Thyroid gland (tissue), 4 donors: ENCODE measurements at regions not wholly inside any gene's neighbourhood (a gene's known extent, or its start where the extent isn't known, plus 50 kb on each side); places are given as distances from the start of the nearest gene placed in this dataset.

Experiments
- DNase-seq, 2 donors: peaks; one replicate each; pipeline ENCODE4 v3.0.0-alpha.2; 2019
- H3K27ac ChIP-seq, 3 donors: fragments of 200-600 bp; sonication (generic); 1 replicate in 2 of 3; 2 replicates in 1 of 3; pipeline ENCODE4 v1.5.1; 2016 to 2019; ENCODE audit warnings: mild to moderate bottlenecking in 1 of 3, moderate library complexity in 1 of 3
- H3K27me3 ChIP-seq: fragments of 200-600 bp; sonication (generic); one replicate; pipeline ENCODE4 v1.5.1; 2019
- H3K36me3 ChIP-seq, 2 donors: fragments of 200-600 bp; sonication (generic); one replicate each; pipeline ENCODE4 v1.5.1; 2016 to 2019
- H3K4me1 ChIP-seq, 2 donors: fragments of 200-600 bp; sonication (generic); one replicate each; pipeline ENCODE4 v1.5.1; 2017 to 2019
- H3K4me3 ChIP-seq, 3 donors: fragments of 200-600 bp; sonication (generic); replicated peaks in 1 of 3; 1 replicate in 2 of 3; 2 replicates in 1 of 3; pipeline ENCODE4 v1.5.1; 2016; ENCODE audit warnings: mild to moderate bottlenecking in 1 of 3
- H3K9me3 ChIP-seq: fragments of 200-600 bp; sonication (generic); one replicate; pipeline ENCODE4 v1.5.1; 2017
- CTCF ChIP-seq, 6 experiments: fragments of 200-600 bp in 3 of 6; fragments of 450-650 bp in 3 of 6; sonication (generic) in 3 of 6; IDR thresholded peaks; one replicate each; pipeline ENCODE4 v1.5.1; 2016 to 2019; ENCODE audit warnings: antibody characterized with exemption in 6 of 6, mild to moderate bottlenecking in 2 of 6, inconsistent platforms in 1 of 6, moderate library complexity in 1 of 6
- POLR2A ChIP-seq, 2 donors: fragments of 450-650 bp; IDR thresholded peaks; one replicate each; pipeline ENCODE4 v1.6.1; 2017; ENCODE audit warnings: antibody characterized with exemption in 2 of 2, mild to moderate bottlenecking in 2 of 2, moderate library complexity in 1 of 2
- WGBS, 2 donors: methylation state at CpG; one replicate each; pipeline ENCODE4 v1.1.5; 2017; 5-methylcytosine and 5-hydroxymethylcytosine counted together
- intact Hi-C: fragments of 100-400 bp; cut with DNase I; formaldehyde crosslinking; loops from one replicate; pipeline ENCODE4 v1.15.1; 2023

- no peak overlapping the region for H3K27ac ChIP-seq
- no peaks in the 10 kb centered on the region for H3K27me3 ChIP-seq
- intact Hi-C loops = no loop called here
- H3K36me3 ChIP-seq = no peaks in the 10 kb centered on the region
- H3K9me3 ChIP-seq = no peaks in the 10 kb centered on the region
- no peak overlapping the region for H3K4me3 ChIP-seq
- DNase-seq = no peak
- no peaks in the 10 kb centered on the region for H3K4me1 ChIP-seq
- no peak for TF ChIP-seq POLR2A (IDR thresholded peaks at IDR 0.05)
- no peak for TF ChIP-seq CTCF (IDR thresholded peaks at IDR 0.05)
- WGBS, 2 donors = 85 to 91% methylated on average over 6 of the region's 6 CpGs
Measured at GRCh38 chr2:5845798-5846330, 153.7 kb downstream of the SOX11 start.

GRCh38 chr2:5846881-5847280 is 154.7 kb downstream of the SOX11 start:
- H3K27me3 ChIP-seq = no peaks in the 10 kb centered on the region
- H3K36me3 ChIP-seq = no peaks in the 10 kb centered on the region
- H3K9me3 ChIP-seq = no peaks in the 10 kb centered on the region
- intact Hi-C loops = no loop called here
- H3K4me3 ChIP-seq = no peak overlapping the region
- no peak for DNase-seq
- 90 to 95% methylated on average over 7 of the region's 7 CpGs for WGBS, 2 donors
- H3K4me1 ChIP-seq = no peaks in the 10 kb centered on the region
- no peak for TF ChIP-seq POLR2A (IDR thresholded peaks at IDR 0.05)
- no peak for TF ChIP-seq CTCF (IDR thresholded peaks at IDR 0.05)
- H3K27ac ChIP-seq = no peak overlapping the region

GRCh38 chr2:5849562-5849961 is 157.4 kb downstream of the SOX11 start:
- intact Hi-C loops = no loop called here

GRCh38 chr2:5851410-5851809 is 159.2 kb downstream of the SOX11 start:
- H3K9me3 ChIP-seq = no peaks in the 10 kb centered on the region
- H3K27me3 ChIP-seq = no peaks in the 10 kb centered on the region
- no peak overlapping the region for H3K27ac ChIP-seq
- DNase-seq = no peak
- no peak overlapping the region for H3K4me3 ChIP-seq
- H3K36me3 ChIP-seq = no peaks in the 10 kb centered on the region
- TF ChIP-seq CTCF (IDR thresholded peaks at IDR 0.05) (no peak), POLR2A (IDR thresholded peaks at IDR 0.05) (no peak)
- no peaks in the 10 kb centered on the region for H3K4me1 ChIP-seq
- intact Hi-C loops = no loop called here

More at GRCh38 chr2:5849562-5849961, 157.4 kb downstream of the SOX11 start:
- no peaks in the 10 kb centered on the region for H3K36me3 ChIP-seq
- H3K4me3 ChIP-seq = no peak overlapping the region
- no peaks in the 10 kb centered on the region for H3K4me1 ChIP-seq
- TF ChIP-seq CTCF (IDR thresholded peaks at IDR 0.05) = no peak
- TF ChIP-seq POLR2A (IDR thresholded peaks at IDR 0.05) = no peak
- no peak overlapping the region for H3K27ac ChIP-seq
- no peak for DNase-seq
- H3K27me3 ChIP-seq = no peaks in the 10 kb centered on the region
- H3K9me3 ChIP-seq = no peaks in the 10 kb centered on the region
- WGBS, 2 donors = 70 to 71% methylated on average over 3 of the region's 3 CpGs

- no peaks in the 10 kb centered on the region for H3K36me3 ChIP-seq
- H3K27ac ChIP-seq = no peak overlapping the region
- H3K27me3 ChIP-seq = no peaks in the 10 kb centered on the region
- no peak overlapping the region for H3K4me3 ChIP-seq
- no peaks in the 10 kb centered on the region for H3K4me1 ChIP-seq
- DNase-seq = no peak
- H3K9me3 ChIP-seq = no peaks in the 10 kb centered on the region
- no peak for TF ChIP-seq POLR2A (IDR thresholded peaks at IDR 0.05)
- TF ChIP-seq CTCF (IDR thresholded peaks at IDR 0.05) = no peak
- intact Hi-C loops = no loop called here
- WGBS, 2 donors = 91 to 95% methylated on average over 2 of the region's 2 CpGs
Measured at GRCh38 chr2:5854797-5855196, 162.6 kb downstream of the SOX11 start.
